AG04450 (cell line): ENCODE measurements at regions not wholly inside any gene's neighbourhood (a gene's known extent, or its start where the extent isn't known, plus 50 kb on each side); places are given as distances from the start of the nearest gene placed in this dataset.

Experiments used
- CTCF ChIA-PET: fragments of 300-600, 350-600 bp; formaldehyde crosslinking; extraction: SDS; loops from one replicate; lab custom pipeline; 2022; ENCODE audit warnings: antibody characterized with exemption, inconsistent platforms; lab: Charles Lee
- POLR2A ChIA-PET: fragments of 350-600 bp; formaldehyde crosslinking; extraction: SDS; loops from one replicate; lab custom pipeline; 2021; ENCODE audit warnings: antibody characterized with exemption, inconsistent platforms; lab: Yijun Ruan, JAX
- DNase-seq: peaks from one replicate; pipeline ENCODE4 v3.0.0-alpha.2; 2011; ENCODE audit warnings: low read depth, low spot score
- H3K27ac ChIP-seq: one replicate; pipeline ENCODE4 v1.5.1; 2012; ENCODE audit warnings: low read depth, low read length, control low read depth
- H3K27me3 ChIP-seq: one replicate; pipeline ENCODE4 v1.6.0; 2012; ENCODE audit warnings: low read length; ENCODE audit not compliant: control insufficient read depth, insufficient read depth
- H3K4me3 ChIP-seq: 2 replicates; pipeline ENCODE4 v1.5.1; 2011; ENCODE audit warnings: mild to moderate bottlenecking, low read depth, low read length, control low read depth
- H3K9me3 ChIP-seq: 2 replicates; pipeline ENCODE4 v1.5.1; 2012; ENCODE audit warnings: low read length; ENCODE audit not compliant: control insufficient read depth, insufficient read depth
- TF ChIP-seq, protein P1 (sequence below): IDR thresholded peaks from 2 replicates; pipeline ENCODE4 v1.5.1; 2011; ENCODE audit warnings: low read depth, low read length, control low read depth, inconsistent platforms

DNA sequence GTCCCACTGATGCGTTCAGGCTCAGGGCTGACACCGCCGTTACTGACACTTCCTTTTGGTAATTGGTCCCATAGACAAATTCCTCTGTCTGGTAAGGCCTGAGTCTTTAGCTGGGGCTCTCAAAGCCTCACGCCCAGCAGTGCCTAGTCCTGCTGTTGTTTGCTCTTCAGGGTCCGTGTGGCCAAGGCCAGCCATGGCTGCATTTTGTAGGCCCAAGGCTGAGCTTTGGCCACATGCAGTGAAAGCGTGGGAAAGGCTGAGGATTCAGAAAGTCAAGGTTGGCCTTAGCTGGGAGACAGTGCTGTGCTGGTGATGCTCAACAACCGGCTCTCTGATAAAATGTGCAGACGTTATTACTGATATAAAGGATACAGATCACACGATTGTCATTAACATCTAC lies 63.5 kb upstream of the C1orf174 start:
- H3K27me3 ChIP-seq = no peaks in the 10 kb centered on the region
- ChIA-PET POLR2A (no interaction called here), CTCF (no interaction called here)
- H3K9me3 ChIP-seq = peaks cover 68% of the 10 kb centered on the region
- no peak overlapping the region for H3K27ac ChIP-seq
- H3K4me3 ChIP-seq = no peak overlapping the region
- no peak for DNase-seq
- TF ChIP-seq, protein P1, sequence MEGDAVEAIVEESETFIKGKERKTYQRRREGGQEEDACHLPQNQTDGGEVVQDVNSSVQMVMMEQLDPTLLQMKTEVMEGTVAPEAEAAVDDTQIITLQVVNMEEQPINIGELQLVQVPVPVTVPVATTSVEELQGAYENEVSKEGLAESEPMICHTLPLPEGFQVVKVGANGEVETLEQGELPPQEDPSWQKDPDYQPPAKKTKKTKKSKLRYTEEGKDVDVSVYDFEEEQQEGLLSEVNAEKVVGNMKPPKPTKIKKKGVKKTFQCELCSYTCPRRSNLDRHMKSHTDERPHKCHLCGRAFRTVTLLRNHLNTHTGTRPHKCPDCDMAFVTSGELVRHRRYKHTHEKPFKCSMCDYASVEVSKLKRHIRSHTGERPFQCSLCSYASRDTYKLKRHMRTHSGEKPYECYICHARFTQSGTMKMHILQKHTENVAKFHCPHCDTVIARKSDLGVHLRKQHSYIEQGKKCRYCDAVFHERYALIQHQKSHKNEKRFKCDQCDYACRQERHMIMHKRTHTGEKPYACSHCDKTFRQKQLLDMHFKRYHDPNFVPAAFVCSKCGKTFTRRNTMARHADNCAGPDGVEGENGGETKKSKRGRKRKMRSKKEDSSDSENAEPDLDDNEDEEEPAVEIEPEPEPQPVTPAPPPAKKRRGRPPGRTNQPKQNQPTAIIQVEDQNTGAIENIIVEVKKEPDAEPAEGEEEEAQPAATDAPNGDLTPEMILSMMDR = no peak

DNA sequence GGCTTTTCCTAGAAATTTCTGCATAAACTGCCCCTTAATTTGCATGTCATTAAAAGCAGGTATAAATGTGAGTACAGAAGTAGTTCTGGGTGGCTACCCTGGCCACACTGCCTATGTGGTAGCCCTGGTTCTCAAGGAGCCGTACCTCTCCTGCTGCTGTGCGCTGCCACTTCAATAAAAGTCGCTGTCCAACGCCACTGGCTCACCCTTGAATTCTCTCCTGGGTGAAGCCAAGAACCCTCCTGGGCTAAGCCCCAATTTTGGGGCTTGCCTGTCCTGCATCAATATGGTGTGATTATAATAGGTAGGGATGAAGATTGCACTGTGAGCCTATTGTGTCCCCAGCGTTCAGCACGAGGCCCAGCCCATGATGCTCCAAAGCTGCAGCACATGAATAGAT lies 65.6 kb upstream of the C1orf174 start:
- no peak for DNase-seq
- Histone ChIP-seq H3K4me3 (no peak overlapping the region), H3K27me3 (no peaks in the 10 kb centered on the region), H3K27ac (no peak overlapping the region), H3K9me3 (peaks cover 63% of the 10 kb centered on the region)
- ChIA-PET POLR2A (no interaction called here), CTCF (no interaction called here)
- TF ChIP-seq, protein P1 = no peak

DNA sequence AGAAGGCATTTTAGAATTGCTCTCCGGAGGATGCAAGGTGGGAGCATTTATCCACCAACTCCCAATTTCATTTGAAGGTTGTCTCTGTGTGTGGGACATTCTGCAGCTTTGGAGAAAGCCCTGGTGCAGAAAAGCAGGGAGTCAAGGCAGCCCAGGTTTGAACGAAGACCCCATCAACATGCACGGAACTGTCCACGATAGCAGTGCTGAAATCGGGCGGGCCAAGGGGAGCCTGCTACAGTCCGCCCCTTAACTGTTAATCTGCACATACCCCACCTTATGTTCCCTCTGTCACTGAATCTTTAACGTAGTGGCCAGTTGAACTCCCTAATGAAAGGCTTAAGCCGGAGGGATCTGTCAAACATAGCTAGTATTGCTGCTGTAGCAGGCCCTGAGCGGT lies 68.8 kb upstream of the C1orf174 start:
- ChIA-PET POLR2A (no interaction called here), CTCF (no interaction called here)
- TF ChIP-seq, protein P1 = no peak
- Histone ChIP-seq H3K27me3 (no peaks in the 10 kb centered on the region), H3K27ac (no peak overlapping the region), H3K9me3 (peaks cover 60% of the 10 kb centered on the region), H3K4me3 (no peak overlapping the region)
- no peak for DNase-seq

DNA sequence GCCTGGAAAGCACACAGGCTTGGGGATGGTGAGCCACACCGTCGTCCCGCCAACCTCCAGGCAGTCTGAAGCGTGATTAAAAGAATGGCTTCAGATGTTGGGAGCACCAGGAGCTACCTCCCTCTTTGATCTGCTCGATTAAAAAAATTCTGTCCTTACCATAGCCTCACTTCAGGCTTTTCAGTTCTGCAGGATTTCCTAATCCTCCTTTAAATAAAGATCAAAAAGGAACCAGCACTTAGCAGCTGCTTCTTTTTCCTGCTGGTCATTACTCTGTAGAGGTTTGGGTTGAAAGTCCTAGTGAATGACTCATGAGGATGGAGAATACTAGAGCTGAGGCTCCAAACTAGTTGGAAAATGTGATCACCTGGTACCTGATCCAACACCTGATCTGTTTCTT lies 71.9 kb upstream of the C1orf174 start:
- Histone ChIP-seq H3K27ac (no peak overlapping the region), H3K9me3 (peaks cover 65% of the 10 kb centered on the region), H3K27me3 (no peaks in the 10 kb centered on the region), H3K4me3 (no peak overlapping the region)
- TF ChIP-seq, protein P1 = no peak
- POLR2A ChIA-PET = no interaction called here
- no peak for DNase-seq
- CTCF ChIA-PET = no interaction called here

DNA sequence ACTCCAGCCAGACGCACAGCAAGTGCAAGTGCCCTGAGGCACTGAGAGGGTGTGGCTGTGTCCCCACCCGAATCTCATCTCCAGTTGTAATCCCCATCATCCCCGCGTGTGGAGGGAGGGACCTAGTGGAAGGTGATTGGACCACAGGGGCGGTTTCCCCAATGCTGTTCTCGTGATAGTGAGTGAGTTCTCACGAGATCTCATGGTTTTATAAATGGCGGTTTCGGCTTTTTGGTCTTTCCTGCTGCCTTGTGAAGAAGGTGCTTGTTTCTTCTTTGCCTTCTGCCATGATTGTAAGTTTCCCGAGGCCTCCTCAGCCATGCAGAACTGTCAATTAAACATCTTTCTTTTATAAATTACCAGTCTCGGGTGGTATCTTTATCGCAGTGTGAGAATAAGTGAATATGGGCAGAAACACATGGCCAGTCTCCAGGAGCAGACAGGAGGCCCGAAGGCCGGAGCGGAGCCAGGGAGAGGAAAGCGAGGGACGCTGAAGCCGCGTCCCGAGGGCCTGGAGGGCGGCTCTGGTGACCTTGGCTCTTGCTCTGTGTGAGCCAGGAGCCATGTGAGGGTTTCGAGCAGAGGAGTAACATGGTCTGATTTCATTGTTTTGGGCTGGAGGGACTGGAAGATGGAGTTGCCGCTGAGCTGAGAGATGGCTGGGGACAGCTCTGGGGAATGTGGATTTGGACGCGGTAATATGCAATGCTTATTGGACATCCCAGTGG lies 76.0 kb upstream of the C1orf174 start:
- POLR2A ChIA-PET = no interaction called here
- CTCF ChIA-PET = no interaction called here

More for the DNA sequence above, 76.0 kb upstream of the C1orf174 start:
- H3K27ac ChIP-seq = no peak overlapping the region
- H3K27me3 ChIP-seq = no peaks in the 10 kb centered on the region
- H3K9me3 ChIP-seq = peaks cover 81% of the 10 kb centered on the region
- TF ChIP-seq, protein P1 = no peak
- H3K4me3 ChIP-seq = no peak overlapping the region
- DNase-seq = no peak
